Coronary artery (tissue), 2 donors: ENCODE measurements at regions not wholly inside any gene's neighbourhood (a gene's known extent, or its start where the extent isn't known, plus 50 kb on each side); places are given as distances from the start of the nearest gene placed in this dataset.
"Not testable (repeated sequence)": the region's sequence is repeated elsewhere in the genome, so short reads cannot be mapped to it uniquely, and the experiment has no call there.

Source experiments
- DNase-seq: peaks from one replicate; pipeline ENCODE4 v3.0.0-alpha.2; 2017; ENCODE audit warnings: low spot score
- H3K27ac ChIP-seq, 2 donors: fragments of 200-600 bp; sonication (generic); one replicate each; pipeline ENCODE4 v1.5.1; 2016 to 2019
- H3K4me3 ChIP-seq: fragments of 200-600 bp; sonication (generic); 2 replicates; pipeline ENCODE4 v1.5.1; 2016; ENCODE audit warnings: mild to moderate bottlenecking, moderate library complexity
- TF ChIP-seq, protein P1 (sequence below): fragments of 200-600 bp; sonication (generic); IDR thresholded peaks from one replicate; pipeline ENCODE4 v1.5.1; 2019; ENCODE audit warnings: antibody characterized with exemption

GRCh38 chr2:150672311-150672710 lies 184.8 kb upstream of the RND3 start:
- no peak overlapping the region for H3K27ac ChIP-seq
- H3K4me3 ChIP-seq = no peak overlapping the region
- no peak for DNase-seq
- TF ChIP-seq, protein P1, sequence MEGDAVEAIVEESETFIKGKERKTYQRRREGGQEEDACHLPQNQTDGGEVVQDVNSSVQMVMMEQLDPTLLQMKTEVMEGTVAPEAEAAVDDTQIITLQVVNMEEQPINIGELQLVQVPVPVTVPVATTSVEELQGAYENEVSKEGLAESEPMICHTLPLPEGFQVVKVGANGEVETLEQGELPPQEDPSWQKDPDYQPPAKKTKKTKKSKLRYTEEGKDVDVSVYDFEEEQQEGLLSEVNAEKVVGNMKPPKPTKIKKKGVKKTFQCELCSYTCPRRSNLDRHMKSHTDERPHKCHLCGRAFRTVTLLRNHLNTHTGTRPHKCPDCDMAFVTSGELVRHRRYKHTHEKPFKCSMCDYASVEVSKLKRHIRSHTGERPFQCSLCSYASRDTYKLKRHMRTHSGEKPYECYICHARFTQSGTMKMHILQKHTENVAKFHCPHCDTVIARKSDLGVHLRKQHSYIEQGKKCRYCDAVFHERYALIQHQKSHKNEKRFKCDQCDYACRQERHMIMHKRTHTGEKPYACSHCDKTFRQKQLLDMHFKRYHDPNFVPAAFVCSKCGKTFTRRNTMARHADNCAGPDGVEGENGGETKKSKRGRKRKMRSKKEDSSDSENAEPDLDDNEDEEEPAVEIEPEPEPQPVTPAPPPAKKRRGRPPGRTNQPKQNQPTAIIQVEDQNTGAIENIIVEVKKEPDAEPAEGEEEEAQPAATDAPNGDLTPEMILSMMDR = no peak

DNA sequence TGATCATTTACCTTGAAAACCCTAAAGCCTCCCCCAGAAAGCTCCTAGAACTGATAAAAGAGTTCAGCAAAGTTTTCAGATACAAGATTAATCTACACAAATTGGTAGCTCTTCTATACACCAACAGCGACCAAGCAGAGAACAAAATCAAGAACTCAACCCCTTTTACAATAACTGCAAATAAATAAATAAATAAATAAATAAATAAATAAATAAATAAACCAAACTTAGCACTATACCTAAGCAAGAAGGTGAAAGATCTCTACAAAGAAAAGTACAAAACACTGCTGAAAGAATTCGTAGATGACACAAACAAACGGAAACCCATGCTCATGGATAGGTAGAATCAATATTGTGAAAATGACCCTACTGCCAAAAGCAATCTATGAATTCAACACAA lies 182.0 kb upstream of the RND3 start:
- DNase-seq = no peak

DNA sequence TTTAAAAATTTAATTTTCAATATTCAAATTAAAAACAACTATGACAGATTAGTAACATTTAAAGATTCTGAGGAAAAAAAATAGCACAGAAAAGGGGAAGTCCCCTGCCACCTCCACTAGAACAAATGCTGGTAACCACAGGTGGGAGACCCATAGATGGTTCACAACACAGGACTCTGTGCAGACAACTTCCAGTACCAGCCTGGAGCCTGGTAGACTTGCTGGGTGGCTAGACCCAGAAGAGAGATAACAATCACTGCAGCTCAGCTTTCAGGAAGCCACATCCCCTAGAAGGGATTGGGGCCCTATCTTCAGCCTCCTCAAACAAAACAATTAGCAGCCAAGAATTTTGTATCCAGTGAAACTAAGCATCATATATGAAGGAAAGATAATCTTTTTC lies 179.6 kb upstream of the RND3 start:
- not testable (repeated sequence) for H3K27ac ChIP-seq, DNase-seq, H3K4me3 ChIP-seq

More for the DNA sequence above, 182.0 kb upstream of the RND3 start:
- no peak overlapping the region for H3K27ac ChIP-seq
- no peak overlapping the region for H3K4me3 ChIP-seq
- TF ChIP-seq, protein P1 = no peak

DNA sequence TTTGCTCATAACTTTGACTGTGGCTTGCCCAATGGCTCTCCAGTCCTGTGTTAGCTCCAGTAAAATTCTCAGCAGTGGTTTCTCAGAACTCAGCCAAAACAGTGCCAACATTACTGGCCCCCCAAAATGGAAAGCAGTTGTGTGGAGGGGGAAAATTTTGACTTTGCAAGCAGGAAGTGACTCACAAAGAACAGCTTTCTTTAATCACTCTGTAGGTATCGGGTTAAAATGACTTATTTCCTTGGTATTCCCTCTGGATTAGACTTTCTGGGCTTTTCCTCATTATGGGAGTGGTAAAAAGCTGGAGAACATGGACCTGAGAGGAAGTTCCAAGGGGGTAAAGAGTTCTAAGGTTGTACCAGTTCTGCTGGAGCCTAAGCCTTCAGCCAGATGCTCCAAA lies 175.7 kb upstream of the RND3 start:
- Histone ChIP-seq H3K27ac (no peak overlapping the region), H3K4me3 (no peak overlapping the region)
- no peak for DNase-seq
- TF ChIP-seq, protein P1 = no peak

GRCh38 chr2:150656002-150656401 lies 168.5 kb upstream of the RND3 start:
- DNase-seq = no peak
- TF ChIP-seq, protein P1 = no peak
- H3K27ac ChIP-seq = no peak overlapping the region
- H3K4me3 ChIP-seq = no peak overlapping the region

DNA sequence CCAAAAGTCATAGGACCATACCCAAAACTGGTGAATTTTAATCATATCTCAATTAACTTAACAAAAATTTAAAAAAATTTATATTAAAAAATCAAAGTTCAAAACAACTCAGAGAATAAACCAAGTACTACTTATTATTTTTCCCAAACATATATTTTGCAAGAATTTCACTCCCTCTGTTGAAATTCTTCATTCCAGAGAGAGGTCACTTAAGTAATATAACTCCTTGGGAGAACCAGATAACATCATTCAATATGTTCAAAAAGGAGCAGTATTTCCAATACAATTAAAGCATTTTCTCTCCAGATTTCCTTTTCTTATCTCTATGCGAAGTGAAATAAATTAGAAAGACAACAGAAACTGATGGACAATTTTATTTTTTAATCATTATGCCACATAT lies 165.9 kb upstream of the RND3 start:
- H3K27ac ChIP-seq = no peak overlapping the region
- no peak overlapping the region for H3K4me3 ChIP-seq
- no peak for DNase-seq
- TF ChIP-seq, protein P1 = no peak

DNA sequence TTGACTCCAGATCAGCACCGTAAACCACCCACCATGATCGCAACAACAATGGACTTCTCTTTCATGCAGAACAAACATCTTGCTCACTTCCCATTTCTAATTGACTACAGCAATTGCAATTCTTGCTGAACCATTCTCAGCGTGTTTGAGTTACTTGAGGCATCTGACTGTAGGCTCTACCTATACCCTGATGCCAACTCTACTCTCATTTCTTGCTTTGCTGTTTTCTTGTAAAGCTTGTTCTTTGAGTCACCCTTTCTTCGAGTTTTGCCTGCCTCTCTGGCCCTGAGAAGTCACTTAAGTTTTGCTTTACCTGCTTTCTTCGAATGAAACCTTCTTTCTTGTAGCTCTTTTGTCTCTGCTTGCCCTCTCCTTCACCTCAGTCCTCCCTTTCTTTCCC lies 160.5 kb upstream of the RND3 start:
- Histone ChIP-seq H3K4me3 (no peak overlapping the region), H3K27ac (no peak overlapping the region)
- DNase-seq = no peak
- TF ChIP-seq, protein P1 = no peak

DNA sequence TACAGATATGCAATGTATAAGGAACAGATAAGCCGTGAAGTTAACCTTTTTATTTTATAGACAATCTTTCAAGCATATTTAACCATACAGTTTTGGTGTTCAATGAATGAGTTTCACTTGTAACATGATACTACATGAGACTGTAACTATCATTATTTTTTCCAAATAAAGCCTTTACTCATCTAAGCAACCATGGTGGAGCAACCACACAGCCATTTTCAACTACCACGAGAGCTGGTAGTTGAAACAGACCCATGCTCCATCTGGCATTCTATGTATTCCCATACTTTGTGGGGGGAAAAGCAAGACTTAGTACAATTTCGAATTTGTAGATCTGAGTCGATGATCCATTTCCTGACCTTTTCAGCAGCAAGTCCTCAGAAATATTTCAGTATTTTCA lies 159.3 kb upstream of the RND3 start:
- Histone ChIP-seq H3K4me3 (no peak overlapping the region), H3K27ac (no peak overlapping the region)
- TF ChIP-seq, protein P1 = no peak
- DNase-seq = no peak
